NCI-H748 (cell line): ENCODE measurements at regions not wholly inside any gene's neighbourhood (a gene's known extent, or its start where the extent isn't known, plus 50 kb on each side); places are given as distances from the start of the nearest gene placed in this dataset.
"Not testable (repeated sequence)": the region's sequence is repeated elsewhere in the genome, so short reads cannot be mapped to it uniquely, and the experiment has no call there.

ENCODE experiments used
- DNase-seq: peaks from one replicate; lab custom pipeline; 2025; ENCODE audit not compliant: unreplicated experiment; lab: John Stamatoyannopoulos, UW

GRCh38 chr1:184821658-184822057 lies 67.0 kb upstream of the EDEM3 start:
- DNase-seq, result no peak

GRCh38 chr1:184820956-184821355 lies 66.3 kb upstream of the EDEM3 start:
- no peak for DNase-seq

- no peak for DNase-seq
Measured at GRCh38 chr1:184820218-184820750, 65.6 kb upstream of the EDEM3 start.

GRCh38 chr1:184818646-184819045 lies 64.0 kb upstream of the EDEM3 start:
- DNase-seq, result no peak

- not testable (repeated sequence) for DNase-seq
Measured at GRCh38 chr1:184817003-184817402, 62.3 kb upstream of the EDEM3 start.

- no peak for DNase-seq
Measured at GRCh38 chr1:184813528-184814089, 59.0 kb upstream of the EDEM3 start.

GRCh38 chr1:184811439-184812111 lies 56.9 kb upstream of the EDEM3 start:
- no peak for DNase-seq

GRCh38 chr1:184810735-184811343 lies 56.2 kb upstream of the EDEM3 start:
- DNase-seq, result no peak

GRCh38 chr1:184806296-184806721 lies 51.7 kb upstream of the EDEM3 start:
- no peak for DNase-seq

- DNase-seq, result peak; percentile 75
Measured at GRCh38 chr1:184805667-184806295, 51.1 kb upstream of the EDEM3 start.
